Rectal smooth muscle tissue (tissue), 1 donor: ENCODE measurements at regions not wholly inside any gene's neighbourhood (a gene's known extent, or its start where the extent isn't known, plus 50 kb on each side); places are given as distances from the start of the nearest gene placed in this dataset.

Experiments
- H3K27ac ChIP-seq: one replicate; pipeline ENCODE4 v1.7.0; 2013; ENCODE audit warnings: low read depth, low read length, inconsistent platforms
- H3K27me3 ChIP-seq: one replicate; pipeline ENCODE4 v1.7.0; 2013; ENCODE audit warnings: low read length; ENCODE audit not compliant: control insufficient read depth, insufficient read depth
- H3K36me3 ChIP-seq: one replicate; pipeline ENCODE4 v1.7.0; 2013; ENCODE audit warnings: low read length; ENCODE audit not compliant: control insufficient read depth, insufficient read depth
- H3K4me1 ChIP-seq: one replicate; pipeline ENCODE4 v1.7.0; 2013; ENCODE audit warnings: low read length; ENCODE audit not compliant: control insufficient read depth, insufficient read depth
- H3K4me3 ChIP-seq: one replicate; pipeline ENCODE4 v1.7.0; 2013; ENCODE audit warnings: low read length
- H3K9ac ChIP-seq: one replicate; pipeline ENCODE4 v1.7.0; 2013; ENCODE audit warnings: low read length

GRCh38 chr5:67353500-67354450 lies 157.2 kb upstream of the CD180 start:
- H3K4me3 ChIP-seq, result no peak overlapping the region
- no peaks in the 10 kb centered on the region for H3K27me3 ChIP-seq
- H3K9ac ChIP-seq, result no peak overlapping the region
- H3K4me1 ChIP-seq, result no peaks in the 10 kb centered on the region
- H3K36me3 ChIP-seq, result no peaks in the 10 kb centered on the region
- H3K27ac ChIP-seq, result no peak overlapping the region

- Histone ChIP-seq H3K4me1 (no peaks in the 10 kb centered on the region), H3K27me3 (no peaks in the 10 kb centered on the region), H3K36me3 (no peaks in the 10 kb centered on the region), H3K4me3 (no peak overlapping the region), H3K9ac (no peak overlapping the region), H3K27ac (no peak overlapping the region)
Measured at GRCh38 chr5:67350618-67351201, 154.1 kb upstream of the CD180 start.

GRCh38 chr5:67350185-67350584 lies 153.6 kb upstream of the CD180 start:
- no peaks in the 10 kb centered on the region for H3K27me3 ChIP-seq
- H3K4me1 ChIP-seq, result no peaks in the 10 kb centered on the region
- no peaks in the 10 kb centered on the region for H3K36me3 ChIP-seq
- no peak overlapping the region for H3K9ac ChIP-seq
- no peak overlapping the region for H3K4me3 ChIP-seq
- H3K27ac ChIP-seq, result no peak overlapping the region

- no peaks in the 10 kb centered on the region for H3K27me3 ChIP-seq
- no peak overlapping the region for H3K4me3 ChIP-seq
- H3K4me1 ChIP-seq, result no peaks in the 10 kb centered on the region
- no peak overlapping the region for H3K27ac ChIP-seq
- no peak overlapping the region for H3K9ac ChIP-seq
- no peaks in the 10 kb centered on the region for H3K36me3 ChIP-seq
Measured at GRCh38 chr5:67347821-67348220, 151.2 kb upstream of the CD180 start.

GRCh38 chr5:67346611-67347010 lies 150.0 kb upstream of the CD180 start:
- no peak overlapping the region for H3K4me3 ChIP-seq

GRCh38 chr5:67344870-67345269 lies 148.3 kb upstream of the CD180 start:
- H3K4me1 ChIP-seq, result no peaks in the 10 kb centered on the region
- H3K4me3 ChIP-seq, result no peak overlapping the region
- H3K9ac ChIP-seq, result no peak overlapping the region
- H3K27ac ChIP-seq, result no peak overlapping the region
- H3K36me3 ChIP-seq, result no peaks in the 10 kb centered on the region
- H3K27me3 ChIP-seq, result no peaks in the 10 kb centered on the region

More at GRCh38 chr5:67346611-67347010, 150.0 kb upstream of the CD180 start:
- no peaks in the 10 kb centered on the region for H3K4me1 ChIP-seq
- no peaks in the 10 kb centered on the region for H3K27me3 ChIP-seq
- H3K9ac ChIP-seq, result no peak overlapping the region
- no peaks in the 10 kb centered on the region for H3K36me3 ChIP-seq
- no peak overlapping the region for H3K27ac ChIP-seq

- H3K4me1 ChIP-seq, result no peaks in the 10 kb centered on the region
- H3K4me3 ChIP-seq, result no peak overlapping the region
- no peaks in the 10 kb centered on the region for H3K36me3 ChIP-seq
- H3K9ac ChIP-seq, result no peak overlapping the region
- H3K27ac ChIP-seq, result no peak overlapping the region
- no peaks in the 10 kb centered on the region for H3K27me3 ChIP-seq
Measured at GRCh38 chr5:67343835-67344234, 147.2 kb upstream of the CD180 start.

- no peaks in the 10 kb centered on the region for H3K27me3 ChIP-seq
- H3K4me1 ChIP-seq, result no peaks in the 10 kb centered on the region
- no peaks in the 10 kb centered on the region for H3K36me3 ChIP-seq
- H3K27ac ChIP-seq, result no peak overlapping the region
- H3K9ac ChIP-seq, result no peak overlapping the region
- no peak overlapping the region for H3K4me3 ChIP-seq
Measured at GRCh38 chr5:67341478-67341877, 144.9 kb upstream of the CD180 start.

GRCh38 chr5:67339219-67339767 lies 142.7 kb upstream of the CD180 start:
- Histone ChIP-seq H3K4me3 (no peak overlapping the region), H3K9ac (no peak overlapping the region), H3K27me3 (no peaks in the 10 kb centered on the region), H3K4me1 (no peaks in the 10 kb centered on the region), H3K36me3 (no peaks in the 10 kb centered on the region), H3K27ac (no peak overlapping the region)

- Histone ChIP-seq H3K9ac (no peak overlapping the region), H3K4me3 (no peak overlapping the region), H3K36me3 (no peaks in the 10 kb centered on the region), H3K27ac (no peak overlapping the region), H3K27me3 (no peaks in the 10 kb centered on the region), H3K4me1 (no peaks in the 10 kb centered on the region)
Measured at GRCh38 chr5:67338421-67338820, 141.8 kb upstream of the CD180 start.

GRCh38 chr5:67337751-67338150 lies 141.2 kb upstream of the CD180 start:
- Histone ChIP-seq H3K9ac (no peak overlapping the region), H3K27me3 (no peaks in the 10 kb centered on the region), H3K4me1 (no peaks in the 10 kb centered on the region), H3K36me3 (no peaks in the 10 kb centered on the region), H3K27ac (no peak overlapping the region), H3K4me3 (no peak overlapping the region)

- Histone ChIP-seq H3K9ac (no peak overlapping the region), H3K27ac (no peak overlapping the region)
Measured at GRCh38 chr5:67335426-67335825, 138.8 kb upstream of the CD180 start.

More at GRCh38 chr5:67335426-67335825, 138.8 kb upstream of the CD180 start:
- no peaks in the 10 kb centered on the region for H3K4me1 ChIP-seq
- H3K4me3 ChIP-seq, result no peak overlapping the region
- no peaks in the 10 kb centered on the region for H3K36me3 ChIP-seq
- no peaks in the 10 kb centered on the region for H3K27me3 ChIP-seq
